ENCODE measurements at regions not wholly inside any gene's neighbourhood (a gene's known extent, or its start where the extent isn't known, plus 50 kb on each side); places are given as distances from the start of the nearest gene placed in this dataset.

GRCh38 chr6:9399916-9400315, 964.6 kb upstream of the SLC35B3 start:
- no peak for TF ChIP-seq CREB1 (IDR thresholded peaks at IDR 0.05; ENCODE audit: low read depth)
- TF ChIP-seq, protein P1, sequence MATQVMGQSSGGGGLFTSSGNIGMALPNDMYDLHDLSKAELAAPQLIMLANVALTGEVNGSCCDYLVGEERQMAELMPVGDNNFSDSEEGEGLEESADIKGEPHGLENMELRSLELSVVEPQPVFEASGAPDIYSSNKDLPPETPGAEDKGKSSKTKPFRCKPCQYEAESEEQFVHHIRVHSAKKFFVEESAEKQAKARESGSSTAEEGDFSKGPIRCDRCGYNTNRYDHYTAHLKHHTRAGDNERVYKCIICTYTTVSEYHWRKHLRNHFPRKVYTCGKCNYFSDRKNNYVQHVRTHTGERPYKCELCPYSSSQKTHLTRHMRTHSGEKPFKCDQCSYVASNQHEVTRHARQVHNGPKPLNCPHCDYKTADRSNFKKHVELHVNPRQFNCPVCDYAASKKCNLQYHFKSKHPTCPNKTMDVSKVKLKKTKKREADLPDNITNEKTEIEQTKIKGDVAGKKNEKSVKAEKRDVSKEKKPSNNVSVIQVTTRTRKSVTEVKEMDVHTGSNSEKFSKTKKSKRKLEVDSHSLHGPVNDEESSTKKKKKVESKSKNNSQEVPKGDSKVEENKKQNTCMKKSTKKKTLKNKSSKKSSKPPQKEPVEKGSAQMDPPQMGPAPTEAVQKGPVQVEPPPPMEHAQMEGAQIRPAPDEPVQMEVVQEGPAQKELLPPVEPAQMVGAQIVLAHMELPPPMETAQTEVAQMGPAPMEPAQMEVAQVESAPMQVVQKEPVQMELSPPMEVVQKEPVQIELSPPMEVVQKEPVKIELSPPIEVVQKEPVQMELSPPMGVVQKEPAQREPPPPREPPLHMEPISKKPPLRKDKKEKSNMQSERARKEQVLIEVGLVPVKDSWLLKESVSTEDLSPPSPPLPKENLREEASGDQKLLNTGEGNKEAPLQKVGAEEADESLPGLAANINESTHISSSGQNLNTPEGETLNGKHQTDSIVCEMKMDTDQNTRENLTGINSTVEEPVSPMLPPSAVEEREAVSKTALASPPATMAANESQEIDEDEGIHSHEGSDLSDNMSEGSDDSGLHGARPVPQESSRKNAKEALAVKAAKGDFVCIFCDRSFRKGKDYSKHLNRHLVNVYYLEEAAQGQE (IDR thresholded peaks at IDR 0.05; ENCODE audit: low read depth) = no peak
- TF ChIP-seq NFIC (IDR thresholded peaks at IDR 0.05) = no peak
- TF ChIP-seq TEAD4 (IDR thresholded peaks at IDR 0.05) = no peak
- no peak for TF ChIP-seq USF1 (IDR thresholded peaks at IDR 0.05)
- no peak for TF ChIP-seq MAX (IDR thresholded peaks at IDR 0.05)
- TF ChIP-seq TCF12 (IDR thresholded peaks at IDR 0.05; ENCODE audit: low read depth) = no peak
- TF ChIP-seq CEBPB (IDR thresholded peaks at IDR 0.05) = no peak
- no peak for TF ChIP-seq EP300 (IDR thresholded peaks at IDR 0.05; ENCODE audit: borderline replicate concordance)
- no peak for TF ChIP-seq TAF1 (IDR thresholded peaks at IDR 0.05; ENCODE audit: low read depth)
- no peak for TF ChIP-seq RAD21 (IDR thresholded peaks at IDR 0.05; ENCODE audit: low read depth)
- TF ChIP-seq EGR1 (IDR thresholded peaks at IDR 0.05) = no peak
- TF ChIP-seq FOXM1 (IDR thresholded peaks at IDR 0.05; ENCODE audit: borderline replicate concordance, low read depth) = no peak
- TF ChIP-seq ZBTB7A (IDR thresholded peaks at IDR 0.05; ENCODE audit: low read depth) = no peak
- no peak for TF ChIP-seq YY1 (IDR thresholded peaks at IDR 0.05; ENCODE audit: low read depth)

DNA sequence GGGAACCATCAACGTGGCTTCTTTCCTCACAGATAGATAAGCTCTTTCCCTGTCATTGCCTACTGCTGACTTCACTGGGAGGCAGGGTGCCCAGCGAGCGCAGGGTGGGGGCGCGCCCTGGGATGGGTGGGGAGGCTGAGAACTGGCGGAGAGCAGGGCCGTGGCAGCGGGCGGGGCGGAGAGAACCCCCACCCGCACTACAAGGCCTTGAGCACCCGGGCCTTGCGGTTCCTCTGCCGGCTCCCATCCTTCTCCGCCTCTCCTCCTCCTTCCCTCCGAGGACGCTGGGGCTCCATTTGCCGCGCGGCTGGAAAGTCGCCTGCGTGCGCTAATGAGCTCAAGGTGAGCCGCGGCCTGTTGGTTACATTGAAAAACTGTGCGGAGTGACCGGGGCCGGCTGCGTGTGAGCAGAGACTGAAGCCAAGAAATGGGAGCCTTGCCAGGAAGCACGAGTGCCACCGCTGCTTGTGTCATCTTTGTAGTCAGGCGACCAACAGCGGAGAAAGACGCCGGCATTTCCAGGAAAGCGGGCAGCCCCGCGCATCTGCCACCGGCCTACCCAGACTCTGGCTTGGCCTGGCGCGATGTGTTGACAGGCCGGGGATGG, 963.5 kb upstream of the SLC35B3 start:
- TF ChIP-seq YY1 (IDR thresholded peaks at IDR 0.05; ENCODE audit: low read depth) = no peak
- no peak for TF ChIP-seq FOXM1 (IDR thresholded peaks at IDR 0.05; ENCODE audit: borderline replicate concordance, low read depth)
- no peak for TF ChIP-seq NFIC (IDR thresholded peaks at IDR 0.05)
- TF ChIP-seq EGR1 (IDR thresholded peaks at IDR 0.05) = no peak
- no peak for TF ChIP-seq TCF12 (IDR thresholded peaks at IDR 0.05; ENCODE audit: low read depth)
- TF ChIP-seq RAD21 (IDR thresholded peaks at IDR 0.05; ENCODE audit: low read depth) = no peak
- TF ChIP-seq TEAD4 (IDR thresholded peaks at IDR 0.05) = no peak
- no peak for TF ChIP-seq CEBPB (IDR thresholded peaks at IDR 0.05)
- TF ChIP-seq CREB1 (IDR thresholded peaks at IDR 0.05; ENCODE audit: low read depth) = no peak
- TF ChIP-seq USF1 (IDR thresholded peaks at IDR 0.05) = no peak
- TF ChIP-seq, protein P1 (IDR thresholded peaks at IDR 0.05; ENCODE audit: low read depth) = no peak
- no peak for TF ChIP-seq MAX (IDR thresholded peaks at IDR 0.05)
- no peak for TF ChIP-seq EP300 (IDR thresholded peaks at IDR 0.05; ENCODE audit: borderline replicate concordance)
- no peak for TF ChIP-seq ZBTB7A (IDR thresholded peaks at IDR 0.05; ENCODE audit: low read depth)

DNA sequence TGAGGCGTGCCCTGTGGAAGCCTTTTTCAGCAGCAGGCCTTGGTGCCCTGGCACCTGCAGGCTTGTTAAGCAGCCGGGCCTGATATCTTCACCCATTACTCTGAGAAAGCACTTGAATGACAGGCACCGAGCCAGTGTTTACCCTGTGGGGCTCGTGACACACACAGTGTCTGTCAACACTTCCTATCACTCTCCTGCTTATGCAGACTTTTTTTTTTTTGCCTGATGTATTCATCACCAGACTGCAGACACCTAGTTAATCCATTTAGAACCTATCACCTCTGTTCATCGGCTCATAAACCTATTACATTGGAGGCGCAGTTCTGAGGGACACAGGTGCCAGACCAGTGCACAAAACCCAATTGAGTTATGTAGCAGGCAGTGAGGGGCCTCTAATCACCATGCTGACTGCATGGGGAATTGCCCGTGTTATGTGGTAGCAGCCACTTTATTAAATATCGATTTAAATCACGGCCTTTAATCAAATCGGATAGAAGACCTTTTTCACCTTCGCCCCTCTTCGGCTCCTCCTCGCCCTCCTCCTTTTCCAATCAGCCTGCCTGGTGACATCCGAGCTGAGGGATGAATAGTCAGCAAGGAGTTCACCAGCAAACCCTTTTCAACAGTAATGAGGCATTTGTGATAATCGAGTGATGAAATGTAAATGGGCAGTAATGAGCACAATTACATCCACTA, 962.9 kb upstream of the SLC35B3 start:
- no peak for TF ChIP-seq TCF12 (IDR thresholded peaks at IDR 0.05; ENCODE audit: low read depth)
- TF ChIP-seq TAF1 (IDR thresholded peaks at IDR 0.05; ENCODE audit: low read depth) = no peak
- TF ChIP-seq MAX (IDR thresholded peaks at IDR 0.05) = no peak
- no peak for TF ChIP-seq EGR1 (IDR thresholded peaks at IDR 0.05)
- no peak for TF ChIP-seq YY1 (IDR thresholded peaks at IDR 0.05; ENCODE audit: low read depth)
- TF ChIP-seq CEBPB (IDR thresholded peaks at IDR 0.05) = no peak
- TF ChIP-seq CREB1 (IDR thresholded peaks at IDR 0.05; ENCODE audit: low read depth) = no peak
- no peak for TF ChIP-seq RAD21 (IDR thresholded peaks at IDR 0.05; ENCODE audit: low read depth)
- no peak for TF ChIP-seq FOXM1 (IDR thresholded peaks at IDR 0.05; ENCODE audit: borderline replicate concordance, low read depth)
- no peak for TF ChIP-seq TEAD4 (IDR thresholded peaks at IDR 0.05)

GRCh38 chr6:9388596-9388995, 953.3 kb upstream of the SLC35B3 start:
- TF ChIP-seq USF1 (IDR thresholded peaks at IDR 0.05) (no peak), CEBPB (IDR thresholded peaks at IDR 0.05) (no peak), MAX (IDR thresholded peaks at IDR 0.05) (no peak), ZBTB7A (IDR thresholded peaks at IDR 0.05; ENCODE audit: low read depth) (no peak), TEAD4 (IDR thresholded peaks at IDR 0.05) (no peak), TCF12 (IDR thresholded peaks at IDR 0.05; ENCODE audit: low read depth) (no peak), RAD21 (IDR thresholded peaks at IDR 0.05; ENCODE audit: low read depth) (no peak), TAF1 (IDR thresholded peaks at IDR 0.05; ENCODE audit: low read depth) (no peak), YY1 (IDR thresholded peaks at IDR 0.05; ENCODE audit: low read depth) (no peak), EP300 (IDR thresholded peaks at IDR 0.05; ENCODE audit: borderline replicate concordance) (no peak), FOXM1 (IDR thresholded peaks at IDR 0.05; ENCODE audit: borderline replicate concordance, low read depth) (no peak), NFIC (IDR thresholded peaks at IDR 0.05) (no peak), EGR1 (IDR thresholded peaks at IDR 0.05) (no peak), CREB1 (IDR thresholded peaks at IDR 0.05; ENCODE audit: low read depth) (no peak)
- TF ChIP-seq, protein P1 (IDR thresholded peaks at IDR 0.05; ENCODE audit: low read depth) = no peak

Data from Ishikawa (cell line).